H1 (cell line): ENCODE measurements at regions not wholly inside any gene's neighbourhood (a gene's known extent, or its start where the extent isn't known, plus 50 kb on each side); places are given as distances from the start of the nearest gene placed in this dataset.

Source experiments
- CBX8 ChIP-seq: fragments of 300-800, 300-1000 bp; sonication (generic); IDR thresholded peaks from 2 replicates; pipeline ENCODE4 v1.7.1; 2016; ENCODE audit warnings: low read depth, low read length, borderline replicate concordance
- CHD2 ChIP-seq: IDR thresholded peaks from 2 replicates; pipeline ENCODE4 v1.6.1; 2012; ENCODE audit warnings: low read length, improper control_type of control experiment
- CHD7 ChIP-seq: fragments of 300-600 bp; sonication (generic); IDR thresholded peaks from 2 replicates; pipeline ENCODE4 v1.7.1; 2012; ENCODE audit warnings: low read length, moderate library complexity, mild to moderate bottlenecking, inconsistent platforms; ENCODE audit not compliant: insufficient replicate concordance
- HDAC2 ChIP-seq, 2 experiments: fragments of 300-600 bp in 1 of 2; sonication (generic) in 1 of 2; IDR thresholded peaks; 2 replicates each; pipeline ENCODE4 v1.6.1; 2011 to 2012; ENCODE audit warnings: low read depth in 2 of 2, low read length in 2 of 2, mild to moderate bottlenecking in 2 of 2, moderate library complexity in 2 of 2, borderline replicate concordance in 1 of 2, inconsistent platforms in 1 of 2
- MAX ChIP-seq: IDR thresholded peaks from 2 replicates; pipeline ENCODE4 v1.6.1; 2012; ENCODE audit warnings: inconsistent platforms
- POLR2AphosphoS5 ChIP-seq: IDR thresholded peaks from 2 replicates; pipeline ENCODE4 v1.6.1; 2011; ENCODE audit warnings: low read depth, low read length
- RAD21 ChIP-seq, 2 experiments: IDR thresholded peaks in 1 of 2; conservative IDR thresholded peaks in 1 of 2; 2 replicates each; pipeline ENCODE4 v1.6.1; 2011; ENCODE audit warnings: low read depth in 2 of 2, low read length in 2 of 2, improper control_type of control experiment in 1 of 2, inconsistent platforms in 1 of 2, mild to moderate bottlenecking in 1 of 2, moderate library complexity in 1 of 2
- SIN3A ChIP-seq, 2 experiments: IDR thresholded peaks in 1 of 2; conservative IDR thresholded peaks in 1 of 2; 2 replicates each; pipeline ENCODE4 v1.6.1; 2011 to 2012; ENCODE audit warnings: low read length in 2 of 2, improper control_type of control experiment in 1 of 2, low read depth in 1 of 2, mild to moderate bottlenecking in 1 of 2
- TBP ChIP-seq: IDR thresholded peaks from 2 replicates; pipeline ENCODE4 v1.6.1; 2011; ENCODE audit warnings: low read depth, low read length, improper control_type of control experiment
- ZNF274 ChIP-seq: IDR thresholded peaks from 2 replicates; pipeline ENCODE4 v1.7.0; 2012; ENCODE audit warnings: low read length, borderline replicate concordance; ENCODE audit errors: extremely low read depth

GRCh38 chr2:7891312-7891711, 790.5 kb upstream of the ID2 start (continued):
- TF ChIP-seq CHD7 (peak; percentile 77), SIN3A (conservative IDR thresholded peaks at IDR 0.05 in 1 of 2, IDR thresholded peaks at IDR 0.05 in 1 of 2; ENCODE audit: low read depth in 1 of 2, low read length in 2 of 2) (no peak), ZNF274 (no peak), CHD2 (no peak), HDAC2 (IDR thresholded peaks at IDR 0.05; ENCODE audit: borderline replicate concordance in 1 of 2, low read depth in 2 of 2, low read length in 2 of 2) (peak; percentile 80 to 88; a peak in 2 of 4 replicates), POLR2AphosphoS5 (peak; percentile 35; the same call in 1 of the 2 replicates), MAX (peak; percentile 43; the same call in 1 of the 2 replicates), CBX8 (no peak), TBP (no peak), RAD21 (IDR thresholded peaks at IDR 0.05 in 1 of 2, conservative IDR thresholded peaks at IDR 0.05 in 1 of 2; ENCODE audit: low read depth in 2 of 2, low read length in 2 of 2) (peak; percentile 7 to 26; a peak in 2 of 4 replicates)
